Activated CD4-positive, alpha-beta T cell treated with anti-CD3 and anti-CD28 coated beads, Interleukin-2, amount 50 U/mL, for 24 hours (primary cell): ENCODE measurements at regions not wholly inside any gene's neighbourhood (a gene's known extent, or its start where the extent isn't known, plus 50 kb on each side); places are given as distances from the start of the nearest gene placed in this dataset.
"Not testable (repeated sequence)": the region's sequence is repeated elsewhere in the genome, so short reads cannot be mapped to it uniquely, and the experiment has no call there.

Source experiments
- DNase-seq, 2 donors: peaks; one replicate each; pipeline ENCODE4 v3.0.0-alpha.2; 2020; ENCODE audit warnings: low read depth in 1 of 2, low spot score in 1 of 2

- DNase-seq, result no peak
These were observed 185.5 kb downstream of the NFKBIZ start for GRCh38 chr3:102034639-102035451.

GRCh38 chr3:102036017-102036416, 186.7 kb downstream of the NFKBIZ start:
- no peak for DNase-seq

- DNase-seq, result no peak
These were observed 187.2 kb downstream of the NFKBIZ start for GRCh38 chr3:102036472-102036871.

DNA sequence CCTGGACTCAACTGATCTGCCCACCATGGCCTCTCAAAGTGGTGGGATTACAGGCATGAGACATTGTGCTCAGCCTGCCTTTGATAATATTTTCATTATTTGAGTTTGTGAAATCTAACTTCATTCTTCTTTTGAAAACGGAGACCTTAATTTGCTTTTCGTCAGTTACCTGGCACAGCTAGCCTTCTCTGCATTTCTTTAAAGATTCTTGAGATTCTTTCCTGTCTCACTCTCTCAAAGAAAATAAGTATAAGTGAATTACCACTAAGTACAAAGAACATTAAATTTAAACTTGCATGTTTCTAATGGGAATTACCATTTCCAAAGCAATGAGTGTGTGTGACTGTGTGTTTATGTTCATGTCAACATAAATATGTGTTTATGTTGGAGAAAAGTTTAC, 187.9 kb downstream of the NFKBIZ start:
- no peak for DNase-seq

GRCh38 chr3:102037791-102038190, 188.5 kb downstream of the NFKBIZ start:
- DNase-seq, result no peak

GRCh38 chr3:102038477-102039142, 189.3 kb downstream of the NFKBIZ start:
- no peak for DNase-seq

- DNase-seq, result not testable (repeated sequence)
These were observed 190.8 kb downstream of the NFKBIZ start for GRCh38 chr3:102040144-102040543.

- DNase-seq, result no peak
These were observed 204.2 kb downstream of the NFKBIZ start for GRCh38 chr3:102053375-102053989.

- DNase-seq, result no peak
These were observed 205.3 kb downstream of the NFKBIZ start for GRCh38 chr3:102054543-102055080.

GRCh38 chr3:102057781-102058421, 208.6 kb downstream of the NFKBIZ start:
- peak in 1 of 2 donors; percentile 28 for DNase-seq

GRCh38 chr3:102059145-102059943, 210.0 kb downstream of the NFKBIZ start:
- DNase-seq, result no peak

DNA sequence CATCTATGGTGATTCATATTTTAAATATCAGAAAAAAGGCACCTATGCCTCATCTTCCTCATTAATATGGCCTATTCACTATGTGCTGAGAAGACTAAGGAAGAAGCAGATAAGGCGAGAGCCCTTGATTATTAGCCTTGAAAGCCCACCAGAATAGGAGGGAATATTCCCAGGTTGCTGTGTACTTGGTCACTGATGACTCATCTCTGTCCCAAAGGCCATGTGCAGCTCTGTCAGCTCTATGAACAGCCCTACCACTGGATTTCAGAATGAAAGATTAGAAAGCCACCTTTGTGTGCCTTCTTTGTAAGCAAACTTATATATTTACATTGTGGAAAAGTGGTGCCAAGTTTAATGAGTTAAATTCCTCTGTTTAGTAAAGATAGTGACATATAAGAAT, 211.5 kb downstream of the NFKBIZ start:
- DNase-seq, result no peak

DNA sequence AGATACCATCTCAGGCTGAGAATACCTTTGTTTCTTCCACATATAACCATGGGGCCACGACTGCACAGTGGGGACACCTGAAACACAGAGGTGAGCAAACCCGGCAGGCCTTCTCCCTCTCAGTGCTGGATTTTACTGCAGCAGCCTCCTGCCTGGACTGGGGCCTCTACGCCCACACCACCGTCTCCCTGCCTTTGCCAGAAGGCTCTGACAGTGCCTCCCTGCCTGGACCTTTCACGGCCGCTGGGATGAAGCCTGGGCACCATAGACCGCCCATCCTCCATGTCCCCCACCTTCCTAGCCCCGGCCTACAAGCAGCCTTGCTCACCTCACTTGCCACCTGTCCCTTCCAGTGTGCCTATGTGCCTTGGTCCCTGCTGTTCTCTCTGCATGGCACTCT, 214.3 kb downstream of the NFKBIZ start:
- no peak for DNase-seq

GRCh38 chr3:102066470-102066869, 217.2 kb downstream of the NFKBIZ start:
- DNase-seq, result no peak

DNA sequence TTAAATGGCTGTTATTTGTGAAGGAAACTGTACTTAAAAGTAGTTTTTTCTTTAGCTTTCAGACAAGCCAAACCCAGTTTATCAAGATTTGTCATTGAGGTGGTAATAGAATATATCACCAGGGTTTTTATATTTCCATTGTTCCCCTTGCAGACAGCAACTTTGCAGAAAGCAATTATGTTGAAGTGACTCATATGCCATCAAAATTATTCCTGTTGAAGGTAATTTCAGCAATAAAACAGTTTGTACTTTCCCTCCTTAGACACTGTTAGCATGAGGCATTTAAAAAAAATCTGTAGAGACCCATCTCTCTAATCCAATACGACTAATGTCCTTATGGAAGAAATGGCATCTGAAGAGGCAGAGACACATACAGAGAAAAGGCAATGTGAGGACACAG, 219.0 kb downstream of the NFKBIZ start:
- no peak for DNase-seq

DNA sequence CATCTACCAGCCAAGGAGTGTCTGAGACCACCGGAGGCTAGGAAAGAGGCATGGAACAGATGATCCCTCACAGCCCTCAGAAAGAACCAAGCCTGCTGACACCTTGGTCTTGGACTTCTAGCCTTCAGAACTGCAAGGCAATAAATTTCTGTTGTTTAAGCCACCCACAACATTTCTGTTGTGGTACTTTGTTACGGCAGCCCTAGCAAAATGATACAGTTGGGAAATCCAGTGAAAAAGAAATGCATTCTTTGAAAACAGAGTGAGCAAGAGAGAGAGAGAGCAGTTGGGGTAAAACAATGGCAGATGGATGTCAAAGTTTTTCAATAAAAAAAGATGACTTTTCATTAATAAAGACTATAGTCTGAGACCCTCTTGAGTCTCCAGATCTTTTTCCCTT, 219.4 kb downstream of the NFKBIZ start:
- DNase-seq, result no peak

GRCh38 chr3:102069211-102069662, 219.9 kb downstream of the NFKBIZ start:
- DNase-seq, result no peak

GRCh38 chr3:102074946-102075345, 225.6 kb downstream of the NFKBIZ start:
- no peak for DNase-seq

GRCh38 chr3:102078401-102078800, 229.1 kb downstream of the NFKBIZ start:
- no peak for DNase-seq
